Stimulated activated CD4-positive, alpha-beta T cell treated with anti-CD3 and anti-CD28 coated beads, Interleukin-15, amount 100 ng/mL, for 48 hours (primary cell): ENCODE measurements at regions not wholly inside any gene's neighbourhood (a gene's known extent, or its start where the extent isn't known, plus 50 kb on each side); places are given as distances from the start of the nearest gene placed in this dataset.
"Not testable (repeated sequence)": the region's sequence is repeated elsewhere in the genome, so short reads cannot be mapped to it uniquely, and the experiment has no call there.

Experiments
- DNase-seq, 2 donors: peaks; one replicate each; pipeline ENCODE4 v3.0.0-alpha.2; 2020; ENCODE audit warnings: low read depth in 2 of 2

GRCh38 chr20:22848364-22848763, 186.7 kb upstream of the SSTR4 start:
- no peak for DNase-seq

GRCh38 chr20:22851679-22852346, 183.3 kb upstream of the SSTR4 start:
- DNase-seq: not testable (repeated sequence)

- no peak for DNase-seq
These were observed 173.7 kb upstream of the SSTR4 start for GRCh38 chr20:22861231-22861980.

GRCh38 chr20:22861990-22862389, 173.1 kb upstream of the SSTR4 start:
- DNase-seq: no peak

- DNase-seq: no peak
These were observed 172.4 kb upstream of the SSTR4 start for GRCh38 chr20:22862671-22863230.

- no peak for DNase-seq
These were observed 171.3 kb upstream of the SSTR4 start for GRCh38 chr20:22863826-22864225.

- DNase-seq: no peak
These were observed 168.2 kb upstream of the SSTR4 start for GRCh38 chr20:22866812-22867341.

GRCh38 chr20:22878166-22878565, 156.9 kb upstream of the SSTR4 start:
- DNase-seq: no peak

- no peak for DNase-seq
These were observed 154.8 kb upstream of the SSTR4 start for GRCh38 chr20:22880277-22880676.

GRCh38 chr20:22887796-22888195, 147.3 kb upstream of the SSTR4 start:
- DNase-seq: no peak

- no peak for DNase-seq
These were observed 144.4 kb upstream of the SSTR4 start for GRCh38 chr20:22890594-22891300.

GRCh38 chr20:22901164-22901563, 133.9 kb upstream of the SSTR4 start:
- DNase-seq: no peak

GRCh38 chr20:22901921-22902320, 133.2 kb upstream of the SSTR4 start:
- no peak for DNase-seq

GRCh38 chr20:22904386-22904785, 130.7 kb upstream of the SSTR4 start:
- DNase-seq: no peak

- no peak for DNase-seq
These were observed 130.2 kb upstream of the SSTR4 start for GRCh38 chr20:22904905-22905304.

- no peak for DNase-seq
These were observed 129.5 kb upstream of the SSTR4 start for GRCh38 chr20:22905658-22906057.

- DNase-seq: no peak
These were observed 126.7 kb upstream of the SSTR4 start for GRCh38 chr20:22908437-22908836.

GRCh38 chr20:22908944-22909343, 126.2 kb upstream of the SSTR4 start:
- no peak for DNase-seq

GRCh38 chr20:22909436-22909835, 125.7 kb upstream of the SSTR4 start:
- no peak for DNase-seq

- DNase-seq: no peak
These were observed 124.7 kb upstream of the SSTR4 start for GRCh38 chr20:22910287-22910852.

- DNase-seq: no peak
These were observed 120.8 kb upstream of the SSTR4 start for GRCh38 chr20:22914291-22914690.

- DNase-seq: no peak
These were observed 119.6 kb upstream of the SSTR4 start for GRCh38 chr20:22915512-22915911.
